LHCN-M2 (cell line): ENCODE measurements at regions not wholly inside any gene's neighbourhood (a gene's known extent, or its start where the extent isn't known, plus 50 kb on each side); places are given as distances from the start of the nearest gene placed in this dataset.
"Not testable (repeated sequence)": the region's sequence is repeated elsewhere in the genome, so short reads cannot be mapped to it uniquely, and the experiment has no call there.

Source experiments
- DNase-seq: peaks from one replicate; pipeline ENCODE4 v3.0.0-alpha.2; 2012; ENCODE audit warnings: low read depth

- DNase-seq, result no peak
Measured at GRCh38 chr2:217372794-217373193, 512.9 kb upstream of the TNP1 start.

GRCh38 chr2:217371781-217372213 lies 511.9 kb upstream of the TNP1 start:
- no peak for DNase-seq

- peak; percentile 95 for DNase-seq
Measured at GRCh38 chr2:217370391-217370790, 510.5 kb upstream of the TNP1 start.

GRCh38 chr2:217367464-217367863 lies 507.6 kb upstream of the TNP1 start:
- DNase-seq, result no peak

GRCh38 chr2:217366966-217367365 lies 507.1 kb upstream of the TNP1 start:
- no peak for DNase-seq

- no peak for DNase-seq
Measured at GRCh38 chr2:217366266-217366895, 506.5 kb upstream of the TNP1 start.

- no peak for DNase-seq
Measured at GRCh38 chr2:217365656-217366055, 505.8 kb upstream of the TNP1 start.

GRCh38 chr2:217364224-217364623 lies 504.4 kb upstream of the TNP1 start:
- DNase-seq, result no peak

GRCh38 chr2:217363470-217363869 lies 503.6 kb upstream of the TNP1 start:
- no peak for DNase-seq

GRCh38 chr2:217362710-217363109 lies 502.8 kb upstream of the TNP1 start:
- DNase-seq, result no peak

- DNase-seq, result no peak
Measured at GRCh38 chr2:217362286-217362685, 502.4 kb upstream of the TNP1 start.

- DNase-seq, result no peak
Measured at GRCh38 chr2:217361483-217361880, 501.6 kb upstream of the TNP1 start.

- DNase-seq, result peak; percentile 62
Measured at GRCh38 chr2:217360781-217361482, 501.1 kb upstream of the TNP1 start.

- no peak for DNase-seq
Measured at GRCh38 chr2:217360111-217360510, 500.2 kb upstream of the TNP1 start.

GRCh38 chr2:217357886-217358620 lies 498.2 kb upstream of the TNP1 start:
- no peak for DNase-seq

- DNase-seq, result peak; percentile 44
Measured at GRCh38 chr2:217356781-217357180, 496.9 kb upstream of the TNP1 start.

GRCh38 chr2:217356142-217356541 lies 496.3 kb upstream of the TNP1 start:
- DNase-seq, result no peak

- no peak for DNase-seq
Measured at GRCh38 chr2:217353591-217353990, 493.7 kb upstream of the TNP1 start.

- no peak for DNase-seq
Measured at GRCh38 chr2:217351378-217351777, 491.5 kb upstream of the TNP1 start.

GRCh38 chr2:217349251-217349650 lies 489.4 kb upstream of the TNP1 start:
- DNase-seq, result no peak

- DNase-seq, result not testable (repeated sequence)
Measured at GRCh38 chr2:217347630-217348029, 487.8 kb upstream of the TNP1 start.

- DNase-seq, result not testable (repeated sequence)
Measured at GRCh38 chr2:217346043-217346442, 486.2 kb upstream of the TNP1 start.

- no peak for DNase-seq
Measured at GRCh38 chr2:217340899-217341298, 481.0 kb upstream of the TNP1 start.
